PC-3 (cell line): ENCODE measurements at regions not wholly inside any gene's neighbourhood (a gene's known extent, or its start where the extent isn't known, plus 50 kb on each side); places are given as distances from the start of the nearest gene placed in this dataset.
A peak's percentile ranks its signal among the peaks of the same experiment; 100 is the strongest.
"Not testable (repeated sequence)": the region's sequence is repeated elsewhere in the genome, so short reads cannot be mapped to it uniquely, and the experiment has no call there.

ENCODE experiments used
- ATAC-seq: fragments of 200-7000 bp; cut with Tn5 transposase; 2 replicates; pipeline ENCODE4 v1.9.1; 2020; ENCODE audit warnings: mild to moderate bottlenecking, moderate library complexity
- BruUV-seq: library from RNA; stranded (reverse); fragments of 400-500 nt; replicated peaks from 2 replicates; lab custom pipeline; 2021; lab: Mats Ljungman, UMichigan
- CTCF ChIA-PET: fragments of 300-600 bp; sonication (Branson Sonifier 250); formaldehyde crosslinking; loops from one replicate; lab custom pipeline; 2022; ENCODE audit warnings: antibody characterized with exemption; lab: Charles Lee
- POLR2A ChIA-PET: fragments of 300-600 bp; sonication (Branson Sonifier 250); formaldehyde crosslinking; loops from one replicate; lab custom pipeline; 2022; ENCODE audit warnings: antibody characterized with exemption; ENCODE audit not compliant: unreplicated experiment; lab: Charles Lee
- DNase-seq: peaks from one replicate; pipeline ENCODE4 v3.0.0-alpha.2; 2015
- H2AFZ ChIP-seq: fragments of 300-600 bp; sonication (generic); 2 replicates; pipeline ENCODE4 v1.6.0; 2016; ENCODE audit warnings: antibody characterized with exemption, low read length
- H3F3A ChIP-seq: fragments of 300-600 bp; sonication (generic); one replicate; pipeline ENCODE4 v1.6.0; 2017; ENCODE audit warnings: antibody characterized with exemption, low read length, control low read depth, mild to moderate bottlenecking; ENCODE audit not compliant: unreplicated experiment
- H3K27ac ChIP-seq: fragments of 300-600 bp; sonication (generic); 2 replicates; pipeline ENCODE4 v1.5.1; 2016; ENCODE audit warnings: mild to moderate bottlenecking, low read length
- H3K27me3 ChIP-seq: fragments of 300-600 bp; sonication (generic); 2 replicates; pipeline ENCODE4 v1.6.1; 2016; ENCODE audit warnings: low read length, mixed read lengths
- H3K36me3 ChIP-seq: fragments of 300-600 bp; sonication (generic); 2 replicates; pipeline ENCODE4 v1.6.1; 2016; ENCODE audit warnings: low read depth, mixed run types, low read length, mixed read lengths
- H3K4me1 ChIP-seq: fragments of 300-600 bp; sonication (generic); 2 replicates; pipeline ENCODE4 v1.5.1; 2016; ENCODE audit warnings: low read length; ENCODE audit not compliant: insufficient read depth
- H3K4me2 ChIP-seq: fragments of 300-600 bp; sonication (generic); 2 replicates; pipeline ENCODE4 v1.6.0; 2016; ENCODE audit warnings: low read length
- H3K4me3 ChIP-seq: fragments of 300-600 bp; sonication (generic); 2 replicates; pipeline ENCODE4 v1.5.1; 2016; ENCODE audit warnings: mild to moderate bottlenecking, low read length, mixed read lengths
- H3K79me2 ChIP-seq: fragments of 300-600 bp; sonication (generic); 2 replicates; pipeline ENCODE4 v1.6.1; 2017; ENCODE audit warnings: low read length, mixed read lengths
- H3K9ac ChIP-seq: fragments of 300-600 bp; sonication (generic); 2 replicates; pipeline ENCODE4 v1.6.0; 2016; ENCODE audit warnings: mild to moderate bottlenecking, low read length
- H3K9me2 ChIP-seq: fragments of 300-600 bp; sonication (generic); replicated peaks from 2 replicates; pipeline ENCODE4 v1.6.1; 2016; ENCODE audit warnings: mixed run types, low read length, mixed read lengths
- H3K9me3 ChIP-seq: fragments of 300-600 bp; sonication (generic); 2 replicates; pipeline ENCODE4 v1.6.1; 2016; ENCODE audit warnings: low read length, mixed read lengths
- H4K20me1 ChIP-seq: fragments of 300-600 bp; sonication (generic); 2 replicates; pipeline ENCODE4 v1.6.1; 2016; ENCODE audit warnings: low read length, mixed read lengths
- EZH2 ChIP-seq: fragments of 300-600 bp; sonication (generic); IDR thresholded peaks from one replicate; pipeline ENCODE4 v1.6.1; 2017; ENCODE audit warnings: antibody characterized with exemption, mild to moderate bottlenecking, low read length; ENCODE audit not compliant: unreplicated experiment
- EZH2phosphoT487 ChIP-seq: fragments of 300-600 bp; sonication (generic); IDR thresholded peaks from 2 replicates; pipeline ENCODE4 v1.6.1; 2018; ENCODE audit warnings: mild to moderate bottlenecking, antibody characterized with exemption, low read length, borderline replicate concordance
- intact Hi-C: fragments of 100-400 bp; cut with micrococcal nuclease; formaldehyde crosslinking; loops from 2 replicates; pipeline ENCODE4 v1.9.0; 2023
- TF ChIP-seq, protein P1 (sequence below): fragments of 300-600 bp; sonication (generic); conservative IDR thresholded peaks from 2 replicates; pipeline ENCODE4 v1.5.1; 2017; ENCODE audit warnings: antibody characterized with exemption, low read depth, mild to moderate bottlenecking, low read length

- no peaks in the 10 kb centered on the region for H3K27me3 ChIP-seq
- no peaks in the 10 kb centered on the region for H3K36me3 ChIP-seq
- TF ChIP-seq EZH2phosphoT487 (no peak), EZH2 (no peak)
- TF ChIP-seq, protein P1, sequence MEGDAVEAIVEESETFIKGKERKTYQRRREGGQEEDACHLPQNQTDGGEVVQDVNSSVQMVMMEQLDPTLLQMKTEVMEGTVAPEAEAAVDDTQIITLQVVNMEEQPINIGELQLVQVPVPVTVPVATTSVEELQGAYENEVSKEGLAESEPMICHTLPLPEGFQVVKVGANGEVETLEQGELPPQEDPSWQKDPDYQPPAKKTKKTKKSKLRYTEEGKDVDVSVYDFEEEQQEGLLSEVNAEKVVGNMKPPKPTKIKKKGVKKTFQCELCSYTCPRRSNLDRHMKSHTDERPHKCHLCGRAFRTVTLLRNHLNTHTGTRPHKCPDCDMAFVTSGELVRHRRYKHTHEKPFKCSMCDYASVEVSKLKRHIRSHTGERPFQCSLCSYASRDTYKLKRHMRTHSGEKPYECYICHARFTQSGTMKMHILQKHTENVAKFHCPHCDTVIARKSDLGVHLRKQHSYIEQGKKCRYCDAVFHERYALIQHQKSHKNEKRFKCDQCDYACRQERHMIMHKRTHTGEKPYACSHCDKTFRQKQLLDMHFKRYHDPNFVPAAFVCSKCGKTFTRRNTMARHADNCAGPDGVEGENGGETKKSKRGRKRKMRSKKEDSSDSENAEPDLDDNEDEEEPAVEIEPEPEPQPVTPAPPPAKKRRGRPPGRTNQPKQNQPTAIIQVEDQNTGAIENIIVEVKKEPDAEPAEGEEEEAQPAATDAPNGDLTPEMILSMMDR, result no peak
- no peaks in the 10 kb centered on the region for H3K9me3 ChIP-seq
- no peaks in the 10 kb centered on the region for H4K20me1 ChIP-seq
- intact Hi-C loops, result loop anchor here (10.0 kb wide), 1 partner anchor 276 kb away; the partner anchor contains the start of gene CLDN11
- ATAC-seq (no peak), DNase-seq (no peak)
- CTCF ChIA-PET, result no interaction called here
- H3K4me1 ChIP-seq, result peaks cover 35% of the 10 kb centered on the region
- no peaks in the 10 kb centered on the region for H3F3A ChIP-seq
- no peak overlapping the region for H3K4me3 ChIP-seq
- no peaks in the 10 kb centered on the region for H3K9me2 ChIP-seq
- no peaks in the 10 kb centered on the region for H3K79me2 ChIP-seq
- no TSS peak for BruUV-seq
- H3K27ac ChIP-seq, result no peak overlapping the region
- no peak overlapping the region for H3K4me2 ChIP-seq
- POLR2A ChIA-PET, result no interaction called here
- H2AFZ ChIP-seq, result no peak overlapping the region
- H3K9ac ChIP-seq, result no peak overlapping the region
These were observed 104.7 kb upstream of the SLC7A14 start for GRCh38 chr3:170690661-170690981.

DNA sequence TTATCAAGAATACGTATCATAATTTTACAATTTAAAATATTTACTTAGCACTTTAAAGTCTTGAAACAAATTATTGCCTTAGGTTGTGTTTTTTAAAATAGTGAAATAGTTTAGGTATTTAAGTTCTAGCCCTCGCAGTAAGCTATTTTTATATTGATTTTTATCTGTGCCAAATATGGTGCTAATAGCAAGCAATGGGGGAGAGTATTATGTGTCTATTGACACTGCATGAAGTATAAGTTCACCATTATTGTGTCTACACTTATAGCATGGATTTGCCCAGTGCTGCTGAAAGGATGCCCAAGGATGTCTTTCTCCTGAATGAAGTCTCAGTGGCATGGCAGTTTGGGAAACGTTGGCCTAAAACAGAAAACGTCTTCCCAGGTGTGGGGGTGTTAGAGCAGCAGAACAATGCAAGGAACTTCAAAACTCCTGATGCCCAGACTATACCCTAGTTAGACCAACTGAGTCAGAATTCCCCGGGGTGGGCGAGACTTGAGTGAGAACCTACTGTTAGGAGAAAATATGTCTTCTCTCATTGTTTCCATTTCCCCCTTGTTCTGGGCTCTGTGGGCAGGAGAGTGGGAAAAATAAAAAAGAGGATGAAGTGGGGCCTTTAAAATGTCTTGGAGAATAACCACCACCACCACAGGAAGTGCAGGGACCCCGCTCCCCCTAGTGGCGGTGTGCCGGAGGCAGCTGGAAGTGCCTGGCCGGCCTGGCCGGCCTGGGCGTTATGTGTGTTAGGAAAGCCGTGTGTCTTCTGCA is 104.2 kb upstream of the SLC7A14 start:
- Histone ChIP-seq H3K4me3 (no peak overlapping the region), H3K9me2 (no peaks in the 10 kb centered on the region), H3F3A (no peaks in the 10 kb centered on the region), H3K9me3 (no peaks in the 10 kb centered on the region), H3K4me1 (peaks cover 30% of the 10 kb centered on the region), H2AFZ (no peak overlapping the region), H4K20me1 (no peaks in the 10 kb centered on the region), H3K27me3 (no peaks in the 10 kb centered on the region), H3K79me2 (no peaks in the 10 kb centered on the region), H3K4me2 (peak overlapping the region; percentile 37), H3K36me3 (no peaks in the 10 kb centered on the region), H3K9ac (no peak overlapping the region), H3K27ac (no peak overlapping the region)
- intact Hi-C loops, result loop anchor here (2.0 to 10.0 kb wide), 2 partner anchors 17 to 275 kb away; partner anchors contain the start of gene CLDN11
- ChIA-PET CTCF (no interaction called here), POLR2A (no interaction called here)
- no TSS peak for BruUV-seq
- ATAC-seq, result peak; percentile 16; the same call in 1 of the 2 replicates
- TF ChIP-seq, protein P1, result peak; percentile 64
- no peak for TF ChIP-seq EZH2phosphoT487
- peak; percentile 40 for DNase-seq

DNA sequence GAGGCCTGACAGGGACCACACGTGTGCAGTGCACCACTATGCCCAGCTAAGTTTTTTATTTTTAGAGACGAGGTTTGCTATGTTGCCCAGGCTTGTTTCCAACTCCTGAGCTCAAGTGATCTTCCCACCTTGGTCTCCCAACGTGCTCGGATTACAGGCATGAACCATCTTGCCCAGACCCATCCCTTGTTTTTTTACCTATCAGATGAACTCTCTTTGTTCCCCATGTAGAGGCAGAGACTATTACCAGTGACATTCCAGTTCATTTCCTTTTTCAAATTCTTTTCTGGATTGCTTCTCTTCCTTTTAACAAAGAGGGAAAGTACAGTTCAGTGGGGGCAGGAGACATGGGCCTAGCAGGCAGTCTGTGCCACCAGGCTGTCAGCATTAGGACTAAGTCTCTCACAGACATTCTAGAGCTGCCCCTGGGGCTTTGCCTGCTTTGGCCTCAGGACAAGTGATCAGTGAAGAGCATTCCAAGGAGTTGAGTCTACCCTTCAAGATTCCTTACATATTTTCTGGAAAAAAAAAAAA is 103.5 kb upstream of the SLC7A14 start:
- CTCF ChIA-PET, result no interaction called here
- DNase-seq (peak; percentile 92), ATAC-seq (peak; percentile 89)
- BruUV-seq, result no TSS peak
- Histone ChIP-seq H3K4me1 (peaks cover 30% of the 10 kb centered on the region), H3K9me2 (no peaks in the 10 kb centered on the region), H3K4me2 (peak overlapping the region; percentile 37), H3K4me3 (no peak overlapping the region), H3F3A (no peaks in the 10 kb centered on the region), H3K9me3 (no peaks in the 10 kb centered on the region), H3K27ac (peak overlapping the region; percentile 28), H3K9ac (no peak overlapping the region), H3K27me3 (no peaks in the 10 kb centered on the region), H3K36me3 (no peaks in the 10 kb centered on the region), H2AFZ (peak overlapping the region; percentile 39; the same call in 1 of the 2 replicates), H3K79me2 (no peaks in the 10 kb centered on the region), H4K20me1 (no peaks in the 10 kb centered on the region)
- TF ChIP-seq EZH2 (no peak), EZH2phosphoT487 (no peak)
- TF ChIP-seq, protein P1, result no peak
- POLR2A ChIA-PET, result no interaction called here
- intact Hi-C loops, result loop anchor here (2.0 kb wide), 1 partner anchor 17 kb away; no protein-coding TSS in a partner anchor

GRCh38 chr3:170688222-170688621 is 102.3 kb upstream of the SLC7A14 start:
- H3K4me2 ChIP-seq, BruUV-seq, ATAC-seq, POLR2A ChIA-PET, H3K9me3 ChIP-seq, H3K4me3 ChIP-seq, H3K79me2 ChIP-seq, H3K27me3 ChIP-seq, H3K27ac ChIP-seq, H3K36me3 ChIP-seq, H3F3A ChIP-seq, DNase-seq, H2AFZ ChIP-seq, CTCF ChIA-PET, H3K9ac ChIP-seq, H4K20me1 ChIP-seq, H3K9me2 ChIP-seq: not testable (repeated sequence)
- intact Hi-C loops, result loop anchor here (2.0 kb wide), 1 partner anchor 15 kb away; no protein-coding TSS in a partner anchor
- peaks cover 27% of the 10 kb centered on the region for H3K4me1 ChIP-seq
